Activated CD8-positive, alpha-beta T cell treated with anti-CD3 and anti-CD28 coated beads for 36 hours (primary cell): ENCODE measurements at regions not wholly inside any gene's neighbourhood (a gene's known extent, or its start where the extent isn't known, plus 50 kb on each side); places are given as distances from the start of the nearest gene placed in this dataset.

Experiments
- ATAC-seq: fragments of 200-7000 bp; cut with Tn5 transposase; one replicate; pipeline ENCODE4 v1.10.0; 2021; ENCODE audit warnings: mild to moderate bottlenecking, moderate library complexity
- CTCF ChIA-PET: fragments of 350-600 bp; sonication (Branson Sonifier 250); formaldehyde crosslinking; loops from one replicate; lab custom pipeline; 2021; ENCODE audit warnings: antibody characterized with exemption; lab: Charles Lee
- POLR2A ChIA-PET: fragments of 350-600 bp; sonication (Branson Sonifier 250); formaldehyde crosslinking; loops from one replicate; lab custom pipeline; 2021; ENCODE audit warnings: antibody characterized with exemption; lab: Charles Lee
- DNase-seq: peaks from one replicate; pipeline ENCODE4 v3.0.0-alpha.2; 2020
- H3K27ac Mint-ChIP-seq: one replicate; pipeline ENCODE4 v1.8.0; 2021; ENCODE audit warnings: mild to moderate bottlenecking, mixed read lengths
- H3K27me3 Mint-ChIP-seq: one replicate; pipeline ENCODE4 v1.8.0; 2021; ENCODE audit warnings: mixed read lengths
- H3K36me3 Mint-ChIP-seq: one replicate; pipeline ENCODE4 v1.8.0; 2021; ENCODE audit warnings: low read depth, mixed read lengths
- H3K4me1 Mint-ChIP-seq: one replicate; pipeline ENCODE4 v1.8.0; 2021; ENCODE audit warnings: low read depth, mixed read lengths
- H3K4me3 Mint-ChIP-seq: one replicate; pipeline ENCODE4 v1.8.0; 2021; ENCODE audit warnings: mild to moderate bottlenecking, moderate library complexity, mixed read lengths
- H3K9me3 Mint-ChIP-seq: one replicate; pipeline ENCODE4 v1.8.0; 2021; ENCODE audit warnings: mixed read lengths
- CTCF ChIP-seq: fragments of 200-600 bp; IDR thresholded peaks from one replicate; pipeline ENCODE4 v1.8.0; 2022; ENCODE audit warnings: antibody characterized with exemption, mild to moderate bottlenecking
- intact Hi-C: fragments of 100-400 bp; cut with micrococcal nuclease; formaldehyde crosslinking; loops from one replicate; pipeline ENCODE4 v1.10.0; 2022

- no peak overlapping the region for H3K27ac Mint-ChIP-seq
- intact Hi-C loops = no loop called here
- CTCF ChIA-PET = no interaction called here
- H3K4me1 Mint-ChIP-seq = no peaks in the 10 kb centered on the region
- no peak overlapping the region for H3K4me3 Mint-ChIP-seq
- H3K27me3 Mint-ChIP-seq = no peaks in the 10 kb centered on the region
- DNase-seq = no peak
- no peaks in the 10 kb centered on the region for H3K36me3 Mint-ChIP-seq
- peaks cover 7% of the 10 kb centered on the region for H3K9me3 Mint-ChIP-seq
- POLR2A ChIA-PET = no interaction called here
- no peak for TF ChIP-seq CTCF
- no peak for ATAC-seq
These were observed 197.7 kb upstream of the ROBO2 start for GRCh38 chr3:76842216-76842615.

GRCh38 chr3:76855451-76855850 is 184.4 kb upstream of the ROBO2 start:
- POLR2A ChIA-PET = no interaction called here
- intact Hi-C loops = no loop called here
- Mint-ChIP-seq H3K9me3 (peaks cover 11% of the 10 kb centered on the region), H3K4me1 (no peaks in the 10 kb centered on the region), H3K36me3 (no peaks in the 10 kb centered on the region), H3K27ac (no peak overlapping the region), H3K4me3 (no peak overlapping the region), H3K27me3 (no peaks in the 10 kb centered on the region)
- ATAC-seq (no peak), DNase-seq (no peak)
- CTCF ChIA-PET = no interaction called here
- no peak for TF ChIP-seq CTCF

GRCh38 chr3:76859596-76859995 is 180.3 kb upstream of the ROBO2 start:
- Mint-ChIP-seq H3K9me3 (peaks cover 11% of the 10 kb centered on the region), H3K36me3 (no peaks in the 10 kb centered on the region), H3K27ac (no peak overlapping the region), H3K27me3 (no peaks in the 10 kb centered on the region), H3K4me3 (no peak overlapping the region), H3K4me1 (no peaks in the 10 kb centered on the region)
- DNase-seq = no peak
- intact Hi-C loops = no loop called here
- POLR2A ChIA-PET = no interaction called here
- CTCF ChIA-PET = no interaction called here
- ATAC-seq = no peak
- TF ChIP-seq CTCF = no peak

- intact Hi-C loops = no loop called here
- no peaks in the 10 kb centered on the region for H3K4me1 Mint-ChIP-seq
- CTCF ChIA-PET = no interaction called here
- POLR2A ChIA-PET = no interaction called here
- no peak overlapping the region for H3K27ac Mint-ChIP-seq
- no peak overlapping the region for H3K4me3 Mint-ChIP-seq
- no peak for TF ChIP-seq CTCF
- H3K27me3 Mint-ChIP-seq = no peaks in the 10 kb centered on the region
- no peaks in the 10 kb centered on the region for H3K36me3 Mint-ChIP-seq
- H3K9me3 Mint-ChIP-seq = peaks cover 13% of the 10 kb centered on the region
- DNase-seq (no peak), ATAC-seq (no peak)
These were observed 175.5 kb upstream of the ROBO2 start for GRCh38 chr3:76864355-76864754.

GRCh38 chr3:76866729-76867408 is 173.0 kb upstream of the ROBO2 start:
- DNase-seq (no peak), ATAC-seq (no peak)
- H3K27me3 Mint-ChIP-seq = no peaks in the 10 kb centered on the region
- no peak overlapping the region for H3K4me3 Mint-ChIP-seq
- H3K9me3 Mint-ChIP-seq = peaks cover 7% of the 10 kb centered on the region
- ChIA-PET CTCF (no interaction called here), POLR2A (interaction anchor here (0.6 kb wide), 1 partner anchor 127 kb away, joined by 3 read pairs; no protein-coding TSS in a partner anchor)
- no peaks in the 10 kb centered on the region for H3K36me3 Mint-ChIP-seq
- H3K27ac Mint-ChIP-seq = no peak overlapping the region
- intact Hi-C loops = no loop called here
- no peaks in the 10 kb centered on the region for H3K4me1 Mint-ChIP-seq
- TF ChIP-seq CTCF = no peak
